Tibial nerve (tissue), 4 donors: ENCODE measurements at regions not wholly inside any gene's neighbourhood (a gene's known extent, or its start where the extent isn't known, plus 50 kb on each side); places are given as distances from the start of the nearest gene placed in this dataset.

ENCODE experiments used
- DNase-seq, 2 donors: peaks; one replicate each; pipeline ENCODE4 v3.0.0-alpha.2; 2019; ENCODE audit warnings: low spot score in 2 of 2
- H3K27ac ChIP-seq, 4 donors: fragments of 200-600 bp; sonication (generic) in 3 of 4; one replicate each; pipeline ENCODE4 v1.5.1; 2017 to 2019; ENCODE audit warnings: mild to moderate bottlenecking in 1 of 4
- H3K27me3 ChIP-seq, 2 donors: fragments of 200-600 bp; sonication (generic) in 1 of 2; one replicate each; pipeline versions ENCODE4 v1.5.1 to v1.6.0; 2017 to 2019
- H3K36me3 ChIP-seq, 3 donors: fragments of 200-600 bp; sonication (generic); one replicate each; pipeline ENCODE4 v1.5.1; 2018 to 2019
- H3K4me1 ChIP-seq, 4 donors: fragments of 200-600 bp; sonication (generic) in 3 of 4; one replicate each; pipeline ENCODE4 v1.5.1; 2017 to 2019
- H3K4me3 ChIP-seq, 4 donors: fragments of 200-600 bp; sonication (generic) in 3 of 4; one replicate each; pipeline ENCODE4 v1.5.1; 2017 to 2019; ENCODE audit warnings: mild to moderate bottlenecking in 1 of 4, moderate library complexity in 1 of 4
- H3K9me3 ChIP-seq, 4 donors: fragments of 200-600 bp; sonication (generic) in 3 of 4; one replicate each; pipeline ENCODE4 v1.5.1; 2017 to 2019
- CTCF ChIP-seq, 5 experiments: fragments of 200-600 bp in 3 of 5; fragments of 450-650 bp in 2 of 5; sonication (generic) in 3 of 5; IDR thresholded peaks; one replicate each; pipeline ENCODE4 v1.5.1; 2016 to 2019; ENCODE audit warnings: antibody characterized with exemption in 5 of 5, mild to moderate bottlenecking in 3 of 5, moderate library complexity in 2 of 5
- EP300 ChIP-seq, 2 donors: sonication (generic); formaldehyde crosslinking; IDR thresholded peaks; one replicate each; pipeline ENCODE4 v1.6.1; 2017; ENCODE audit warnings: antibody characterized with exemption in 2 of 2, mild to moderate bottlenecking in 1 of 2
- POLR2A ChIP-seq, 2 donors: fragments of 450-650 bp; IDR thresholded peaks; one replicate each; pipeline ENCODE4 v1.6.1; 2017; ENCODE audit warnings: antibody characterized with exemption in 2 of 2, mild to moderate bottlenecking in 2 of 2, moderate library complexity in 2 of 2
- WGBS, 2 donors: methylation state at CpG; one replicate each; pipeline ENCODE4 v1.1.5; 2018; 5-methylcytosine and 5-hydroxymethylcytosine counted together

GRCh38 chr2:41457026-41457425 lies 590.8 kb upstream of the PKDCC start:
- WGBS, 2 donors, result 96 to 97% methylated on average over 3 of the region's 3 CpGs
- Histone ChIP-seq H3K36me3 (no peaks in the 10 kb centered on the region), H3K27ac (no peak overlapping the region), H3K4me3 (no peak overlapping the region), H3K4me1 (no peaks in the 10 kb centered on the region), H3K9me3 (no peaks in the 10 kb centered on the region), H3K27me3 (no peaks in the 10 kb centered on the region)
- no peak for DNase-seq
- TF ChIP-seq EP300 (IDR thresholded peaks at IDR 0.05) (no peak), POLR2A (IDR thresholded peaks at IDR 0.05) (no peak), CTCF (IDR thresholded peaks at IDR 0.05) (no peak)

GRCh38 chr2:41460661-41461060 lies 587.2 kb upstream of the PKDCC start:
- no peak overlapping the region for H3K27ac ChIP-seq
- H3K27me3 ChIP-seq, result no peaks in the 10 kb centered on the region
- no peak for DNase-seq
- no peaks in the 10 kb centered on the region for H3K36me3 ChIP-seq
- no peaks in the 10 kb centered on the region for H3K9me3 ChIP-seq
- no peak overlapping the region for H3K4me3 ChIP-seq
- H3K4me1 ChIP-seq, result no peaks in the 10 kb centered on the region
- TF ChIP-seq CTCF (IDR thresholded peaks at IDR 0.05) (no peak), EP300 (IDR thresholded peaks at IDR 0.05) (no peak), POLR2A (IDR thresholded peaks at IDR 0.05) (no peak)
- 13 to 16% methylated on average over 1 of the region's 1 CpG for WGBS, 2 donors

- Histone ChIP-seq H3K27me3 (no peaks in the 10 kb centered on the region), H3K4me3 (no peak overlapping the region)
- no peak for TF ChIP-seq CTCF (IDR thresholded peaks at IDR 0.05)
- no peak for TF ChIP-seq POLR2A (IDR thresholded peaks at IDR 0.05)
- TF ChIP-seq EP300 (IDR thresholded peaks at IDR 0.05), result no peak
These were observed 583.4 kb upstream of the PKDCC start for GRCh38 chr2:41464395-41464794.

GRCh38 chr2:41475959-41476358 lies 571.9 kb upstream of the PKDCC start:
- no peak for DNase-seq
- WGBS, 2 donors, result 79 to 81% methylated on average over 3 of the region's 3 CpGs
- no peaks in the 10 kb centered on the region for H3K36me3 ChIP-seq
- TF ChIP-seq POLR2A (IDR thresholded peaks at IDR 0.05), result no peak
- TF ChIP-seq CTCF (IDR thresholded peaks at IDR 0.05), result no peak
- peak in 1 of 2 donors; percentile 12 for TF ChIP-seq EP300 (IDR thresholded peaks at IDR 0.05)
- H3K27ac ChIP-seq, result no peak overlapping the region
- no peak overlapping the region for H3K4me3 ChIP-seq
- no peaks in the 10 kb centered on the region for H3K4me1 ChIP-seq
- no peaks in the 10 kb centered on the region for H3K9me3 ChIP-seq
- H3K27me3 ChIP-seq, result no peaks in the 10 kb centered on the region

More at GRCh38 chr2:41464395-41464794, 583.4 kb upstream of the PKDCC start:
- Histone ChIP-seq H3K36me3 (no peaks in the 10 kb centered on the region), H3K27ac (no peak overlapping the region), H3K4me1 (no peaks in the 10 kb centered on the region), H3K9me3 (no peaks in the 10 kb centered on the region)
- no peak for DNase-seq

- 20 to 23% methylated on average over 4 of the region's 4 CpGs for WGBS, 2 donors
- Histone ChIP-seq H3K27ac (no peak overlapping the region), H3K4me3 (no peak overlapping the region), H3K4me1 (peaks cover 0 to 20% (median 0%) of the 10 kb centered on the region in 4 donors), H3K9me3 (no peaks in the 10 kb centered on the region), H3K36me3 (no peaks in the 10 kb centered on the region), H3K27me3 (no peaks in the 10 kb centered on the region)
- DNase-seq, result no peak
- no peak for TF ChIP-seq EP300 (IDR thresholded peaks at IDR 0.05)
- no peak for TF ChIP-seq POLR2A (IDR thresholded peaks at IDR 0.05)
- TF ChIP-seq CTCF (IDR thresholded peaks at IDR 0.05), result no peak
These were observed 565.2 kb upstream of the PKDCC start for GRCh38 chr2:41482659-41483058.
